Lower lobe of right lung (tissue), 2 donors: ENCODE measurements at regions not wholly inside any gene's neighbourhood (a gene's known extent, or its start where the extent isn't known, plus 50 kb on each side); places are given as distances from the start of the nearest gene placed in this dataset.

Experiments used
- ATAC-seq, 2 donors: fragments of 200-7000 bp; cut with Tn5 transposase; one replicate each; pipeline ENCODE4 v1.9.1; 2020 to 2022; ENCODE audit warnings: mild to moderate bottlenecking in 2 of 2, moderate library complexity in 2 of 2
- DNase-seq: peaks from one replicate; pipeline ENCODE4 v3.0.0-alpha.2; 2020
- H3K27ac ChIP-seq: fragments of 200-600 bp; one replicate; pipeline ENCODE4 v1.8.0; 2022
- H3K27me3 ChIP-seq: fragments of 200-600 bp; one replicate; pipeline ENCODE4 v1.8.0; 2022; ENCODE audit warnings: low read depth
- H3K36me3 ChIP-seq: fragments of 200-600 bp; one replicate; pipeline ENCODE4 v1.8.0; 2022; ENCODE audit warnings: mild to moderate bottlenecking
- H3K4me1 ChIP-seq: fragments of 200-600 bp; one replicate; pipeline ENCODE4 v1.8.0; 2022
- H3K4me3 ChIP-seq: fragments of 200-600 bp; one replicate; pipeline ENCODE4 v1.8.0; 2022; ENCODE audit warnings: mild to moderate bottlenecking
- H3K9me3 ChIP-seq: fragments of 200-600 bp; one replicate; pipeline ENCODE4 v1.8.0; 2022
- intact Hi-C: fragments of 100-400 bp; cut with DNase I; formaldehyde crosslinking; loops from one replicate; pipeline ENCODE4 v1.11.0; 2022
- TF ChIP-seq, protein P1 (sequence below): fragments of 200-600 bp; IDR thresholded peaks from one replicate; pipeline ENCODE4 v1.8.0; 2022; ENCODE audit warnings: antibody characterized with exemption, mild to moderate bottlenecking
- donor health status: DM: no; HTN: yes; CAD: no; lungs with severe emphysema.

DNA sequence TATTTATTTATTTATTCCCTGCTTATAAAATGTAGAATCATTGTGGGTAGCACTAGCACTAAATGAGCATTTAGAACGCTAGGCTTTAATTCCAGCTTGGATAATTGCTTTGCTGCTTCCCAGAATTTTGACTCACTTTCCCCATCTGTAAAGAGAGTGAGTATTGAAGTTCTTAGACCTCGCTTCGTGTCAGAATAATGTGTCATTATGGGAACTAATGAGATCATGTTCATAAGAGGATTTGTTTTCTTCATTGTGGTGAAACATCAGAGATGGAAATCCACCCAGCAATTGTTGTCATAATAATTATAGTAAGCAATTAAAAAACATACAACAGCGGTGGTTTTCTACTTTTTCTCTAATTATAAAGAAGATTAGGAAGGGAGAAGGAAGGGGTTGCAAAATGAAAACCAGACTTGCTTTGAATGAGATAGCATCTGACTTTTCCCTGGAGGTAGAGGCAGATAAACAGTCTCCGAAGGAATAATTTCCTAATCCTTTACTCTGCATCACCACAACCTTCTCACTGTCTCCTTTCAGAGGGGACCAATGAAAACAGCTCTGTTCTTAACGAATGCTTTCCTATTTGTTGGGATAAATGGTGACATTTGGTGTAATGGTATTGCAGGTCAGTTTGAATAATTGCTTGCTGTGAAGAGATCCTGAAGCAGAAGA lies 86.8 kb upstream of the ARHGAP5 start:
- Histone ChIP-seq H3K36me3 (no peaks in the 10 kb centered on the region), H3K4me3 (no peak overlapping the region), H3K4me1 (no peaks in the 10 kb centered on the region), H3K9me3 (peaks cover 9% of the 10 kb centered on the region), H3K27ac (no peak overlapping the region), H3K27me3 (no peaks in the 10 kb centered on the region)
- DNase-seq, result no peak
- intact Hi-C loops, result no loop called here
- no peak for ATAC-seq
- TF ChIP-seq, protein P1, sequence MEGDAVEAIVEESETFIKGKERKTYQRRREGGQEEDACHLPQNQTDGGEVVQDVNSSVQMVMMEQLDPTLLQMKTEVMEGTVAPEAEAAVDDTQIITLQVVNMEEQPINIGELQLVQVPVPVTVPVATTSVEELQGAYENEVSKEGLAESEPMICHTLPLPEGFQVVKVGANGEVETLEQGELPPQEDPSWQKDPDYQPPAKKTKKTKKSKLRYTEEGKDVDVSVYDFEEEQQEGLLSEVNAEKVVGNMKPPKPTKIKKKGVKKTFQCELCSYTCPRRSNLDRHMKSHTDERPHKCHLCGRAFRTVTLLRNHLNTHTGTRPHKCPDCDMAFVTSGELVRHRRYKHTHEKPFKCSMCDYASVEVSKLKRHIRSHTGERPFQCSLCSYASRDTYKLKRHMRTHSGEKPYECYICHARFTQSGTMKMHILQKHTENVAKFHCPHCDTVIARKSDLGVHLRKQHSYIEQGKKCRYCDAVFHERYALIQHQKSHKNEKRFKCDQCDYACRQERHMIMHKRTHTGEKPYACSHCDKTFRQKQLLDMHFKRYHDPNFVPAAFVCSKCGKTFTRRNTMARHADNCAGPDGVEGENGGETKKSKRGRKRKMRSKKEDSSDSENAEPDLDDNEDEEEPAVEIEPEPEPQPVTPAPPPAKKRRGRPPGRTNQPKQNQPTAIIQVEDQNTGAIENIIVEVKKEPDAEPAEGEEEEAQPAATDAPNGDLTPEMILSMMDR, result no peak

DNA sequence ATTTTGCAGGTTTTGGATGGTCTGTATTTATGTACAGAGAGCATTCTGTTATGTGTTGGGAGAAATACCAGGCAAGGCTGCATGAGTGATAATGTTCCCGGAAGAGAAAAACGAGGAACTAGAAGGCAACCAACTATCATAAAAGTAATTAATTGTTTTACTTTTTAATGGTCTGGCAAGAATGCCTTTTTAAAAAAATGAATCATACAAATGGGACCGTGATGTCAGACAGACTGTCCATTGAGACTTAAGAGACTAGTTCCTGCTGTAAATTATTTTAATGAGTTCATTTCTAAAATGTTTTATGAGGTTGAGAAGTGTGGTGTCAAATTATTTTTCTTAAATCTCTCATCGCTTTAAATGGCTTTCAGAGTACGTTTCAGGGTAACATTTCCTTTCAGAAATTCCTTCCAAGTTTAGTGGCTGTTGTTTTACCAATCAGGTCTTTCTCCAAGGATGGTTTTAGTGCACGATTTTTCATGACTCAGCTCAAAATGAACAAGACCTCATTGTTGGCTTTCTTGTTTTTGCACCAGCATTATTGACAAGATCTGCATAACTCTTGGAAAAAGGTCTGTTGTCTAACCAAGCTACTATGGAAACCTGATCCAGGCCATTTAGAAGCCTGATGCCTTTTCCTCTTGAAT lies 86.1 kb upstream of the ARHGAP5 start:
- Histone ChIP-seq H3K27me3 (no peaks in the 10 kb centered on the region), H3K27ac (no peak overlapping the region), H3K4me3 (no peak overlapping the region), H3K4me1 (no peaks in the 10 kb centered on the region), H3K36me3 (no peaks in the 10 kb centered on the region), H3K9me3 (peaks cover 3% of the 10 kb centered on the region)
- ATAC-seq (no peak), DNase-seq (no peak)
- intact Hi-C loops, result no loop called here
- TF ChIP-seq, protein P1, result no peak

DNA sequence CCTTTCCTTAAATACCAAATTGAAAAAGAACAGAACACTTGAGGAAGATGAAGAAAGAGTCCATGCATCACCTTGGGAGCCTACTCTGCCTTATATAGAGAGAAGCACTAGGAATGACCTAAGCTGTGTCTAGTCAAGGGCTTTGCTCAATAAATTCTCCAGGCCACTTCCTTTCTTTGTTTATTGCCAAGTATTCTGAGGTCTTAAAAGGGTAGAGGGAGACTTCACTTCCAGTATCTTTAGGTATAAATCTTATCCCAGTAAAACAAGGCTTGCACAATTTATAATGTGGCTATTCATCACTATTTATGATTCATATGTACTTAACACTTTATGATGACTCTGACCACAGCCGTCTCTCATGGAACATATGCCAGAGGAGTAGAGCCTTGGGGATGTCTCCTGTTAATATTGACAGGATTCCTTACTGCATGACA lies 85.1 kb upstream of the ARHGAP5 start:
- TF ChIP-seq, protein P1, result no peak
- Histone ChIP-seq H3K4me3 (no peak overlapping the region), H3K27me3 (no peaks in the 10 kb centered on the region), H3K27ac (no peak overlapping the region), H3K4me1 (no peaks in the 10 kb centered on the region), H3K36me3 (no peaks in the 10 kb centered on the region), H3K9me3 (no peaks in the 10 kb centered on the region)
- no peak for ATAC-seq
- intact Hi-C loops, result no loop called here
- DNase-seq, result no peak

DNA sequence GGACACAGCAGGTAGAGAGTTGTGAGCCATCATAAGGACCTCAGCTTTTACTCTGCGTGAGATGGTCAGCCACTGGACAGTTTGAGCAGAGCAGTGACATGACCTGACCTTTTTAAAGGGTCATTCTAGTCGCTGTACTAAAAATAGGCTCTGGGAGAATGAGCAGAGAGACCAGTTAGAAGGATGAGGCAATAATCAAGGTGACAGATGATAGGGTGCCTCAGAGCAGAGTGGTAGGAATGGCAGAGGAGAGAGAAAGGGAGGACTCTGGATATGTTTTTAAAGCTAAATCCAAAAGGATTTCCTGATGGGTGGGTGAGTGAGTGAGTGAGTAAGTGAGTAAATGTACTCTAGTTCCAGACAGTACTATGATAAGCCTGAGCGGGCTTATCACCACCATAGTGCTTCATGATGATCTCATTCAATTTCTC lies 83.6 kb upstream of the ARHGAP5 start:
- intact Hi-C loops, result no loop called here
- no peak for ATAC-seq
- no peaks in the 10 kb centered on the region for H3K4me1 ChIP-seq
- H3K9me3 ChIP-seq, result no peaks in the 10 kb centered on the region
- no peak for DNase-seq
- H3K27ac ChIP-seq, result no peak overlapping the region
- no peaks in the 10 kb centered on the region for H3K27me3 ChIP-seq
- no peak overlapping the region for H3K4me3 ChIP-seq
- TF ChIP-seq, protein P1, result no peak
- no peaks in the 10 kb centered on the region for H3K36me3 ChIP-seq

DNA sequence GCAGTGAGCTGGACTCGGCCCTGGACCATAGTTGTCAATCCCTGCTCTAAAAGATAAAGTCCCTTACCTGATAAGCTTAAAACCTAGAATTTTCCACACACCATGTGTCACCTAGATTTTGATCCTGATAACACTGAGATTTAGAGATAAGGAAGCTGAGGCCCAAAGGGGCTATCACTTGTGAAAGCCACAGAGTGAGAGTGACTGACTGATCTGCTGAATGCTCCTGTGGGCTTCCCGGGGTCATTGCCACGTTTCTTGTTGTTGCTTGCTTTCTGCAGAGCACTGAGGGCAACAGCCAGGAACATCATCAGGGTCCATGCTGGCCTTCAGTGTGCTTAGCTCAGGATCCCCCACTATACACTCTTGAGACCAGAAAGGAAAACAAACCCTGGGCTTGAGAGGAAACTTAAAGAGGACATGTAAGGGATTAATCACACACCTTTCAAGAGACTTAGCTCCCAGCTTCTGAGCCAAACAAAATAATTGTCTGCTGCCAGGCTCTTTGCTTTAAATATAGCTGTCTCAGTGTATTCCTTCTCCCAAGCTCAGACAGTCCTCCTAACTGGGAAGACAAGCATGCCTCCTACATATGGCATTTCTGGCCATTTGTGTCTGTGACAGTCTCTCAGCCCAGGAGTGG lies 82.6 kb upstream of the ARHGAP5 start:
- no peak overlapping the region for H3K4me3 ChIP-seq
- ATAC-seq (no peak), DNase-seq (no peak)
- TF ChIP-seq, protein P1, result no peak
- no peaks in the 10 kb centered on the region for H3K27me3 ChIP-seq
- no peaks in the 10 kb centered on the region for H3K9me3 ChIP-seq
- H3K36me3 ChIP-seq, result no peaks in the 10 kb centered on the region
- no peaks in the 10 kb centered on the region for H3K4me1 ChIP-seq
- intact Hi-C loops, result no loop called here
- no peak overlapping the region for H3K27ac ChIP-seq
